Thyroid gland (tissue), 4 donors: ENCODE measurements at regions not wholly inside any gene's neighbourhood (a gene's known extent, or its start where the extent isn't known, plus 50 kb on each side); places are given as distances from the start of the nearest gene placed in this dataset.

Experiments used
- POLR2A ChIP-seq, 2 donors: fragments of 450-650 bp; IDR thresholded peaks; one replicate each; pipeline ENCODE4 v1.6.1; 2017; ENCODE audit warnings: antibody characterized with exemption in 2 of 2, mild to moderate bottlenecking in 2 of 2, moderate library complexity in 1 of 2
- TF ChIP-seq, protein P1 (sequence below), 6 experiments: fragments of 200-600 bp in 3 of 6; fragments of 450-650 bp in 3 of 6; sonication (generic) in 3 of 6; IDR thresholded peaks; one replicate each; pipeline ENCODE4 v1.5.1; 2016 to 2019; ENCODE audit warnings: antibody characterized with exemption in 6 of 6, mild to moderate bottlenecking in 2 of 6, inconsistent platforms in 1 of 6, moderate library complexity in 1 of 6

DNA sequence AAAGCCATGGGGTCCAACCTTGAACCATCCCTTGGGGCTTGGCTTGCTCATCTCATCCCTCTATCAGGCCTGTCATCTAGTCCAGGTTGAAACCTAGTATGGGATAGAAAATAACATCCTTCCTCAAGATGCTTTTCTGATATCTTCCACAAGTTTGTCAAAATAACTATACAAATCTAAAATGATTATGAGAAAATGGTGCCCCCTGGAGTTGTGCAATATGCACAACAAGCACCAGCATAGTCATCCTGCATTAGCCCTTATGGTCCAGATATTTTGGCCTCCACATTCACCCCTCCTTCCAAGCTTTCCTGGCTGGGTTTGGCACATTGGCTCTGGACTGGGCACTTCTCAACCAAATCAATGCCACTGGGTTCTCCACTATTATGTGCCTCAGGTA is 101.2 kb downstream of the TBX19 start:
- TF ChIP-seq, protein P1, sequence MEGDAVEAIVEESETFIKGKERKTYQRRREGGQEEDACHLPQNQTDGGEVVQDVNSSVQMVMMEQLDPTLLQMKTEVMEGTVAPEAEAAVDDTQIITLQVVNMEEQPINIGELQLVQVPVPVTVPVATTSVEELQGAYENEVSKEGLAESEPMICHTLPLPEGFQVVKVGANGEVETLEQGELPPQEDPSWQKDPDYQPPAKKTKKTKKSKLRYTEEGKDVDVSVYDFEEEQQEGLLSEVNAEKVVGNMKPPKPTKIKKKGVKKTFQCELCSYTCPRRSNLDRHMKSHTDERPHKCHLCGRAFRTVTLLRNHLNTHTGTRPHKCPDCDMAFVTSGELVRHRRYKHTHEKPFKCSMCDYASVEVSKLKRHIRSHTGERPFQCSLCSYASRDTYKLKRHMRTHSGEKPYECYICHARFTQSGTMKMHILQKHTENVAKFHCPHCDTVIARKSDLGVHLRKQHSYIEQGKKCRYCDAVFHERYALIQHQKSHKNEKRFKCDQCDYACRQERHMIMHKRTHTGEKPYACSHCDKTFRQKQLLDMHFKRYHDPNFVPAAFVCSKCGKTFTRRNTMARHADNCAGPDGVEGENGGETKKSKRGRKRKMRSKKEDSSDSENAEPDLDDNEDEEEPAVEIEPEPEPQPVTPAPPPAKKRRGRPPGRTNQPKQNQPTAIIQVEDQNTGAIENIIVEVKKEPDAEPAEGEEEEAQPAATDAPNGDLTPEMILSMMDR (IDR thresholded peaks at IDR 0.05) = no peak
- TF ChIP-seq POLR2A (IDR thresholded peaks at IDR 0.05) = no peak
